H9 (cell line): ENCODE measurements at regions not wholly inside any gene's neighbourhood (a gene's known extent, or its start where the extent isn't known, plus 50 kb on each side); places are given as distances from the start of the nearest gene placed in this dataset.

Source experiments
- DNase-seq: peaks from one replicate; pipeline ENCODE4 v3.0.0-alpha.2; 2017
- H2AFZ ChIP-seq: one replicate; pipeline ENCODE4 v1.6.1; 2013; ENCODE audit warnings: mild to moderate bottlenecking, low read length, control low read depth, moderate library complexity
- H2AK5ac ChIP-seq: 2 replicates; pipeline ENCODE4 v1.6.1; 2013; ENCODE audit warnings: low read length, control low read depth, mixed read lengths; ENCODE audit not compliant: insufficient read length
- H2BK120ac ChIP-seq: one replicate; pipeline ENCODE4 v1.6.1; 2013; ENCODE audit warnings: low read depth, mild to moderate bottlenecking, low read length, control low read depth, inconsistent platforms; ENCODE audit not compliant: poor library complexity, severe bottlenecking
- H2BK12ac ChIP-seq: 2 replicates; pipeline ENCODE4 v1.6.1; 2013; ENCODE audit warnings: low read length, control low read depth, mixed read lengths, low read depth; ENCODE audit not compliant: insufficient read length
- H2BK15ac ChIP-seq: 2 replicates; pipeline ENCODE4 v1.6.1; 2013; ENCODE audit warnings: low read depth, low read length, control low read depth
- H2BK20ac ChIP-seq: one replicate; pipeline ENCODE4 v1.6.1; 2013; ENCODE audit warnings: low read depth, mild to moderate bottlenecking, low read length, control low read depth, inconsistent platforms; ENCODE audit not compliant: poor library complexity, severe bottlenecking
- H2BK5ac ChIP-seq: 2 replicates; pipeline ENCODE4 v1.6.1; 2013; ENCODE audit warnings: low read length, control low read depth, mixed read lengths; ENCODE audit not compliant: insufficient read length
- H3K14ac ChIP-seq: 2 replicates; pipeline ENCODE4 v1.6.1; 2013; ENCODE audit warnings: low read length, control low read depth; ENCODE audit not compliant: insufficient read depth
- H3K18ac ChIP-seq: 2 replicates; pipeline ENCODE4 v1.6.1; 2013; ENCODE audit warnings: low read depth, mild to moderate bottlenecking, mixed read lengths, low read length, control low read depth; ENCODE audit not compliant: insufficient read length
- H3K23ac ChIP-seq: 2 replicates; pipeline ENCODE4 v1.6.1; 2013; ENCODE audit warnings: low read length, control low read depth, mixed read lengths, low read depth; ENCODE audit not compliant: insufficient read length
- H3K23me2 ChIP-seq: 2 replicates; pipeline ENCODE4 v1.6.1; 2013; ENCODE audit warnings: low read depth, mild to moderate bottlenecking, mixed read lengths, low read length, control low read depth; ENCODE audit not compliant: insufficient read length, poor library complexity, severe bottlenecking
- H3K27ac ChIP-seq: 2 replicates; pipeline ENCODE4 v1.5.1; 2013; ENCODE audit warnings: low read length, control low read depth, mixed read lengths, low read depth; ENCODE audit not compliant: insufficient read length
- H3K27me3 ChIP-seq: 2 replicates; pipeline ENCODE4 v1.6.1; 2013; ENCODE audit warnings: low read length, control low read depth, inconsistent platforms; ENCODE audit not compliant: insufficient read depth
- H3K4ac ChIP-seq: 2 replicates; pipeline ENCODE4 v1.6.1; 2013; ENCODE audit warnings: low read depth, mild to moderate bottlenecking, control low read depth, inconsistent platforms, low read length, moderate library complexity
- H3K4me1 ChIP-seq: 2 replicates; pipeline ENCODE4 v1.6.1; 2013; ENCODE audit warnings: low read length, control low read depth, inconsistent platforms; ENCODE audit not compliant: insufficient read depth
- H3K4me2 ChIP-seq: 2 replicates; pipeline ENCODE4 v1.6.1; 2013; ENCODE audit warnings: low read length, control low read depth, mixed read lengths; ENCODE audit not compliant: insufficient read length, insufficient read depth
- H3K56ac ChIP-seq: 2 replicates; pipeline ENCODE4 v1.6.1; 2013; ENCODE audit warnings: low read depth, mild to moderate bottlenecking, mixed read lengths, low read length, control low read depth; ENCODE audit not compliant: insufficient read length
- H3K79me1 ChIP-seq: 2 replicates; pipeline ENCODE4 v1.6.1; 2013; ENCODE audit warnings: low read depth, mild to moderate bottlenecking, moderate library complexity, low read length, control low read depth, inconsistent platforms; ENCODE audit not compliant: insufficient read depth, poor library complexity, severe bottlenecking
- H3K79me2 ChIP-seq: 2 replicates; pipeline ENCODE4 v1.6.1; 2013; ENCODE audit warnings: low read length, control low read depth, inconsistent platforms; ENCODE audit not compliant: insufficient read depth
- H3K9ac ChIP-seq: 2 replicates; pipeline ENCODE4 v1.6.1; 2013; ENCODE audit warnings: low read length, control low read depth, mixed read lengths; ENCODE audit not compliant: insufficient read length; ENCODE audit errors: extremely low read depth
- H3K9me3 ChIP-seq: one replicate; pipeline ENCODE4 v1.6.1; 2013; ENCODE audit warnings: low read depth, low read length, inconsistent platforms; ENCODE audit not compliant: control insufficient read depth
- H3T11ph ChIP-seq: one replicate; pipeline ENCODE4 v1.6.1; 2013; ENCODE audit warnings: mild to moderate bottlenecking, low read length, control low read depth, inconsistent platforms
- H4K20me1 ChIP-seq: one replicate; pipeline ENCODE4 v1.6.1; 2013; ENCODE audit not compliant: control insufficient read depth, insufficient read length, insufficient read depth
- H4K5ac ChIP-seq: 2 replicates; pipeline ENCODE4 v1.6.1; 2013; ENCODE audit warnings: low read depth, mild to moderate bottlenecking, mixed read lengths, low read length, control low read depth; ENCODE audit not compliant: insufficient read length
- H4K8ac ChIP-seq: replicated peaks from 2 replicates; pipeline ENCODE4 v1.6.1; 2013; ENCODE audit warnings: low read length, control low read depth, mixed read lengths, low read depth; ENCODE audit not compliant: insufficient read length
- H4K91ac ChIP-seq: 2 replicates; pipeline ENCODE4 v1.6.1; 2013; ENCODE audit warnings: low read depth, mild to moderate bottlenecking, moderate library complexity, mixed read lengths, low read length, control low read depth; ENCODE audit not compliant: insufficient read length
- H3K27ac Mint-ChIP-seq, 3 experiments: 2 replicates in 2 of 3; 3 replicates in 1 of 3; pipeline ENCODE4 v1.8.0; 2020 to 2021; ENCODE audit warnings: mixed read lengths in 3 of 3, mild to moderate bottlenecking in 1 of 3, moderate library complexity in 1 of 3
- H3K27me3 Mint-ChIP-seq: 2 replicates; pipeline ENCODE4 v1.8.0; 2021; ENCODE audit warnings: low read depth, mild to moderate bottlenecking, moderate library complexity, mixed read lengths
- H3K36me3 Mint-ChIP-seq, 3 experiments: 2 replicates in 2 of 3; 3 replicates in 1 of 3; pipeline ENCODE4 v1.8.0; 2020 to 2021; ENCODE audit warnings: low read depth in 3 of 3, mixed read lengths in 3 of 3; ENCODE audit not compliant: insufficient read depth in 1 of 3
- H3K4me1 Mint-ChIP-seq, 2 experiments: 2 replicates each; pipeline ENCODE4 v1.8.0; 2020; ENCODE audit warnings: mixed read lengths in 2 of 2
- H3K4me3 Mint-ChIP-seq, 2 experiments: 2 replicates in 1 of 2; 3 replicates in 1 of 2; pipeline ENCODE4 v1.8.0; 2020 to 2021; ENCODE audit warnings: mild to moderate bottlenecking in 2 of 2, mixed read lengths in 2 of 2, moderate library complexity in 1 of 2
- H3K9me3 Mint-ChIP-seq, 2 experiments: 2 replicates in 1 of 2; 3 replicates in 1 of 2; pipeline ENCODE4 v1.8.0; 2020; ENCODE audit warnings: mild to moderate bottlenecking in 2 of 2, mixed read lengths in 2 of 2, moderate library complexity in 1 of 2
- WGBS: extraction: QIAGEN DNeasy Blood & Tissue Kit; methylation state at CpG from one replicate; pipeline ENCODE4 v1.1.7; 2013; ENCODE audit warnings: missing lambda C conversion rate, low lambda C conversion rate, mixed read lengths; ENCODE audit not compliant: insufficient read length; ENCODE audit errors: extremely low coverage; 5-methylcytosine and 5-hydroxymethylcytosine counted together
- TF ChIP-seq, protein P1 (sequence below): fragments of 200-600 bp; sonication (generic); conservative IDR thresholded peaks from 3 replicates; pipeline ENCODE4 v1.8.0; 2021; ENCODE audit warnings: antibody characterized with exemption, mild to moderate bottlenecking

GRCh38 chr13:81795710-81796109, 1454.8 kb upstream of the SPRY2 start:
- Mint-ChIP-seq H3K4me1 (peaks cover 0 to 3% of the 10 kb centered on the region in 2 experiments; a peak in 2 of 4 replicates), H3K27ac (no peak overlapping the region), H3K9me3 (peaks cover 9% of the 10 kb centered on the region in 2 experiments), H3K4me3 (no peak overlapping the region), H3K36me3 (peaks cover 2 to 9% (median 3%) of the 10 kb centered on the region in 3 experiments; a peak in 3 of 7 replicates), H3K27me3 (no peaks in the 10 kb centered on the region)
- H2BK12ac ChIP-seq = no peak overlapping the region
- TF ChIP-seq, protein P1, sequence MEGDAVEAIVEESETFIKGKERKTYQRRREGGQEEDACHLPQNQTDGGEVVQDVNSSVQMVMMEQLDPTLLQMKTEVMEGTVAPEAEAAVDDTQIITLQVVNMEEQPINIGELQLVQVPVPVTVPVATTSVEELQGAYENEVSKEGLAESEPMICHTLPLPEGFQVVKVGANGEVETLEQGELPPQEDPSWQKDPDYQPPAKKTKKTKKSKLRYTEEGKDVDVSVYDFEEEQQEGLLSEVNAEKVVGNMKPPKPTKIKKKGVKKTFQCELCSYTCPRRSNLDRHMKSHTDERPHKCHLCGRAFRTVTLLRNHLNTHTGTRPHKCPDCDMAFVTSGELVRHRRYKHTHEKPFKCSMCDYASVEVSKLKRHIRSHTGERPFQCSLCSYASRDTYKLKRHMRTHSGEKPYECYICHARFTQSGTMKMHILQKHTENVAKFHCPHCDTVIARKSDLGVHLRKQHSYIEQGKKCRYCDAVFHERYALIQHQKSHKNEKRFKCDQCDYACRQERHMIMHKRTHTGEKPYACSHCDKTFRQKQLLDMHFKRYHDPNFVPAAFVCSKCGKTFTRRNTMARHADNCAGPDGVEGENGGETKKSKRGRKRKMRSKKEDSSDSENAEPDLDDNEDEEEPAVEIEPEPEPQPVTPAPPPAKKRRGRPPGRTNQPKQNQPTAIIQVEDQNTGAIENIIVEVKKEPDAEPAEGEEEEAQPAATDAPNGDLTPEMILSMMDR = no peak
- H3T11ph ChIP-seq = no peak overlapping the region
- no CpG with 5 or more reads among the region's 1 CpG for WGBS
- no peaks in the 10 kb centered on the region for H3K4me1 ChIP-seq
- H2BK20ac ChIP-seq = no peak overlapping the region
- no peak overlapping the region for H3K18ac ChIP-seq
- H3K79me1 ChIP-seq = no peaks in the 10 kb centered on the region
- DNase-seq = no peak
- H3K9ac ChIP-seq = no peak overlapping the region
- H2AK5ac ChIP-seq = no peak overlapping the region
- no peak overlapping the region for H4K5ac ChIP-seq
- no peak overlapping the region for H4K91ac ChIP-seq
- H3K27me3 ChIP-seq = no peaks in the 10 kb centered on the region
- no peak overlapping the region for H4K8ac ChIP-seq
- no peak overlapping the region for H2BK120ac ChIP-seq
- H3K56ac ChIP-seq = no peak overlapping the region
- H3K14ac ChIP-seq = no peak overlapping the region
- no peak overlapping the region for H3K23ac ChIP-seq
- H2AFZ ChIP-seq = no peak overlapping the region
- H3K9me3 ChIP-seq = no peaks in the 10 kb centered on the region
- H4K20me1 ChIP-seq = no peaks in the 10 kb centered on the region
- H2BK15ac ChIP-seq = no peak overlapping the region
- no peaks in the 10 kb centered on the region for H3K23me2 ChIP-seq
- H2BK5ac ChIP-seq = no peak overlapping the region
- H3K4me2 ChIP-seq = no peak overlapping the region
- no peak overlapping the region for H3K4ac ChIP-seq
- H3K79me2 ChIP-seq = no peaks in the 10 kb centered on the region
- no peak overlapping the region for H3K27ac ChIP-seq
